ENCODE measurements at regions not wholly inside any gene's neighbourhood (a gene's known extent, or its start where the extent isn't known, plus 50 kb on each side); places are given as distances from the start of the nearest gene placed in this dataset.

GRCh38 chr3:166533740-166534139, 696.5 kb upstream of the BCHE start:
- Histone ChIP-seq H3K36me3 (replicated peaks in 1 of 2; ENCODE audit: insufficient read depth in 1 of 2, low read depth in 2 of 2) (no peaks in the 10 kb centered on the region), H3K4me1 (no peaks in the 10 kb centered on the region), H3K9me3 (peaks cover 0 to 10% (median 0%) of the 10 kb centered on the region in 3 donors), H3K4me3 (no peak overlapping the region), H3K27me3 (no peaks in the 10 kb centered on the region), H3K27ac (no peak overlapping the region)
- TF ChIP-seq CTCF (IDR thresholded peaks at IDR 0.05), result no peak
- no peak for TF ChIP-seq POLR2A (IDR thresholded peaks at IDR 0.05)
- intact Hi-C loops (cut with DNase I), result no loop called here
- no peak for DNase-seq
- no peak for ATAC-seq
- 73 to 77% methylated on average over 2 of the region's 2 CpGs for WGBS, 2 donors

- peaks cover 0 to 10% (median 0%) of the 10 kb centered on the region in 3 donors for H3K9me3 ChIP-seq
- no peak for ATAC-seq
- no peak for DNase-seq
- no peak overlapping the region for H3K4me3 ChIP-seq
- no peaks in the 10 kb centered on the region for H3K36me3 ChIP-seq (replicated peaks in 1 of 2; ENCODE audit: insufficient read depth in 1 of 2, low read depth in 2 of 2)
- H3K27me3 ChIP-seq, result no peaks in the 10 kb centered on the region
- TF ChIP-seq POLR2A (IDR thresholded peaks at IDR 0.05), result no peak
- no peak for TF ChIP-seq CTCF (IDR thresholded peaks at IDR 0.05)
- intact Hi-C loops (cut with DNase I), result no loop called here
- no peaks in the 10 kb centered on the region for H3K4me1 ChIP-seq
- H3K27ac ChIP-seq, result no peak overlapping the region
Observed at GRCh38 chr3:166531730-166532129, 694.5 kb upstream of the BCHE start.

- H3K27ac ChIP-seq, result no peak overlapping the region
- no peaks in the 10 kb centered on the region for H3K27me3 ChIP-seq
- 42 to 51% methylated on average over 2 of the region's 2 CpGs for WGBS, 2 donors
- peaks cover 0 to 10% (median 0%) of the 10 kb centered on the region in 3 donors for H3K9me3 ChIP-seq
- TF ChIP-seq CTCF (IDR thresholded peaks at IDR 0.05) (no peak), POLR2A (IDR thresholded peaks at IDR 0.05) (no peak)
- no peak for DNase-seq
- H3K36me3 ChIP-seq (replicated peaks in 1 of 2; ENCODE audit: insufficient read depth in 1 of 2, low read depth in 2 of 2), result no peaks in the 10 kb centered on the region
- no peak for ATAC-seq
- H3K4me3 ChIP-seq, result no peak overlapping the region
- no peaks in the 10 kb centered on the region for H3K4me1 ChIP-seq
- intact Hi-C loops (cut with DNase I), result no loop called here
Observed at GRCh38 chr3:166527325-166527724, 690.1 kb upstream of the BCHE start.

- peaks cover 0 to 7% (median 0%) of the 10 kb centered on the region in 3 donors for H3K9me3 ChIP-seq
Observed at GRCh38 chr3:166526881-166527280, 689.7 kb upstream of the BCHE start.

More at GRCh38 chr3:166526881-166527280, 689.7 kb upstream of the BCHE start:
- no peaks in the 10 kb centered on the region for H3K4me1 ChIP-seq
- WGBS, 2 donors, result 77 to 92% methylated on average over 2 of the region's 2 CpGs
- no peak overlapping the region for H3K4me3 ChIP-seq
- H3K27me3 ChIP-seq, result no peaks in the 10 kb centered on the region
- no peak for TF ChIP-seq CTCF (IDR thresholded peaks at IDR 0.05)
- no peak overlapping the region for H3K27ac ChIP-seq
- H3K36me3 ChIP-seq (replicated peaks in 1 of 2; ENCODE audit: insufficient read depth in 1 of 2, low read depth in 2 of 2), result no peaks in the 10 kb centered on the region
- ATAC-seq (no peak), DNase-seq (no peak)
- intact Hi-C loops (cut with DNase I), result no loop called here

All from body of pancreas (tissue), 4 donors.